Calu3 (cell line): ENCODE measurements at regions not wholly inside any gene's neighbourhood (a gene's known extent, or its start where the extent isn't known, plus 50 kb on each side); places are given as distances from the start of the nearest gene placed in this dataset.
"Not testable (repeated sequence)": the region's sequence is repeated elsewhere in the genome, so short reads cannot be mapped to it uniquely, and the experiment has no call there.

Source experiments
- BruUV-seq: library from RNA; stranded (reverse); fragments of 400-500 nt; replicated peaks from 2 replicates; lab custom pipeline; 2021; lab: Mats Ljungman, UMichigan
- CTCF ChIA-PET: fragments of 300-600 bp; sonication (Branson Sonifier 250); formaldehyde crosslinking; loops from one replicate; lab custom pipeline; 2022; ENCODE audit warnings: antibody characterized with exemption; lab: Charles Lee
- DNase-seq: peaks from one replicate; pipeline ENCODE4 v3.0.0; 2022
- H3K27ac Mint-ChIP-seq: one replicate; pipeline ENCODE4 v1.8.0; 2022; ENCODE audit warnings: mixed read lengths; ENCODE audit not compliant: unreplicated experiment
- H3K27me3 Mint-ChIP-seq: one replicate; pipeline ENCODE4 v1.8.0; 2022; ENCODE audit warnings: mixed read lengths; ENCODE audit not compliant: unreplicated experiment
- H3K36me3 Mint-ChIP-seq: one replicate; pipeline ENCODE4 v1.8.0; 2022; ENCODE audit warnings: mild to moderate bottlenecking, moderate library complexity, mixed read lengths; ENCODE audit not compliant: insufficient read depth, unreplicated experiment
- H3K4me1 Mint-ChIP-seq: one replicate; pipeline ENCODE4 v1.8.0; 2022; ENCODE audit warnings: mild to moderate bottlenecking, low read depth, mixed read lengths; ENCODE audit not compliant: unreplicated experiment
- H3K4me3 Mint-ChIP-seq: one replicate; pipeline ENCODE4 v1.8.0; 2022; ENCODE audit warnings: mild to moderate bottlenecking, low read depth, moderate library complexity, mixed read lengths; ENCODE audit not compliant: unreplicated experiment
- H3K9me3 Mint-ChIP-seq: one replicate; pipeline ENCODE4 v1.8.0; 2022; ENCODE audit warnings: low read depth, mixed read lengths; ENCODE audit not compliant: unreplicated experiment
- intact Hi-C: fragments of 100-400 bp; cut with micrococcal nuclease; formaldehyde crosslinking; loops from one replicate; pipeline ENCODE4 v1.10.0; 2022; ENCODE audit not compliant: unreplicated experiment
- TF ChIP-seq, protein P1 (sequence below): fragments of 200-600 bp; IDR thresholded peaks from one replicate; pipeline ENCODE4 v1.8.0; 2022; ENCODE audit warnings: antibody characterized with exemption; ENCODE audit not compliant: unreplicated experiment

DNA sequence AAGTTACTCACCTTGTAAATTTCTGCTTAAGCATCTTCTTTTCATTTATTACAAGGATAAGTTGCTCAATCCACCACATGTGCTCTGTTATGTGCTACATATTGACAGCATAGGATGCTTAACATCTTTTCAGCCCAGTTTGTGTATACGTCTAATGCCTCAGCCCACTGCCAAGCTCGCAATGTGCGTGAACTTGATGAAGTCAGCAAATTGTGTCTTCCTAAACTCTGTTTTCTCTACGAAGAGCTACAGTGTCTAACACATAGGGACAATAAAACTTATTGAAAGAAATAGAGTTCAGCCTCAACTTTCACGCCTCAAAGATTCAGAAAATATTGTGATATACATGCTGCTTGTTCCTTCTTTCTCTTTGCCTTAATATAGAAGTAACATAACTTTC lies 500.0 kb downstream of the TFAP2B start:
- CTCF ChIA-PET: no interaction called here
- Mint-ChIP-seq H3K27ac (no peak overlapping the region), H3K9me3 (no peaks in the 10 kb centered on the region), H3K4me3 (no peak overlapping the region), H3K4me1 (no peaks in the 10 kb centered on the region), H3K36me3 (no peaks in the 10 kb centered on the region), H3K27me3 (no peaks in the 10 kb centered on the region)
- BruUV-seq: no TSS peak
- no peak for DNase-seq
- TF ChIP-seq, protein P1, sequence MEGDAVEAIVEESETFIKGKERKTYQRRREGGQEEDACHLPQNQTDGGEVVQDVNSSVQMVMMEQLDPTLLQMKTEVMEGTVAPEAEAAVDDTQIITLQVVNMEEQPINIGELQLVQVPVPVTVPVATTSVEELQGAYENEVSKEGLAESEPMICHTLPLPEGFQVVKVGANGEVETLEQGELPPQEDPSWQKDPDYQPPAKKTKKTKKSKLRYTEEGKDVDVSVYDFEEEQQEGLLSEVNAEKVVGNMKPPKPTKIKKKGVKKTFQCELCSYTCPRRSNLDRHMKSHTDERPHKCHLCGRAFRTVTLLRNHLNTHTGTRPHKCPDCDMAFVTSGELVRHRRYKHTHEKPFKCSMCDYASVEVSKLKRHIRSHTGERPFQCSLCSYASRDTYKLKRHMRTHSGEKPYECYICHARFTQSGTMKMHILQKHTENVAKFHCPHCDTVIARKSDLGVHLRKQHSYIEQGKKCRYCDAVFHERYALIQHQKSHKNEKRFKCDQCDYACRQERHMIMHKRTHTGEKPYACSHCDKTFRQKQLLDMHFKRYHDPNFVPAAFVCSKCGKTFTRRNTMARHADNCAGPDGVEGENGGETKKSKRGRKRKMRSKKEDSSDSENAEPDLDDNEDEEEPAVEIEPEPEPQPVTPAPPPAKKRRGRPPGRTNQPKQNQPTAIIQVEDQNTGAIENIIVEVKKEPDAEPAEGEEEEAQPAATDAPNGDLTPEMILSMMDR: no peak
- intact Hi-C loops: no loop called here

- intact Hi-C loops, H3K9me3 Mint-ChIP-seq, CTCF ChIA-PET, H3K27me3 Mint-ChIP-seq, DNase-seq, H3K4me1 Mint-ChIP-seq, BruUV-seq, H3K4me3 Mint-ChIP-seq, H3K36me3 Mint-ChIP-seq, H3K27ac Mint-ChIP-seq: not testable (repeated sequence)
Measured at GRCh38 chr6:51321477-51321876, 502.8 kb downstream of the TFAP2B start.

- H3K4me3 Mint-ChIP-seq: no peak overlapping the region
- intact Hi-C loops: no loop called here
- H3K27me3 Mint-ChIP-seq: no peaks in the 10 kb centered on the region
- H3K27ac Mint-ChIP-seq: no peak overlapping the region
- TF ChIP-seq, protein P1: no peak
- CTCF ChIA-PET: no interaction called here
- H3K36me3 Mint-ChIP-seq: no peaks in the 10 kb centered on the region
- H3K9me3 Mint-ChIP-seq: no peaks in the 10 kb centered on the region
- H3K4me1 Mint-ChIP-seq: no peaks in the 10 kb centered on the region
- no peak for DNase-seq
- BruUV-seq: no TSS peak
Measured at GRCh38 chr6:51322505-51322904, 503.8 kb downstream of the TFAP2B start.

DNA sequence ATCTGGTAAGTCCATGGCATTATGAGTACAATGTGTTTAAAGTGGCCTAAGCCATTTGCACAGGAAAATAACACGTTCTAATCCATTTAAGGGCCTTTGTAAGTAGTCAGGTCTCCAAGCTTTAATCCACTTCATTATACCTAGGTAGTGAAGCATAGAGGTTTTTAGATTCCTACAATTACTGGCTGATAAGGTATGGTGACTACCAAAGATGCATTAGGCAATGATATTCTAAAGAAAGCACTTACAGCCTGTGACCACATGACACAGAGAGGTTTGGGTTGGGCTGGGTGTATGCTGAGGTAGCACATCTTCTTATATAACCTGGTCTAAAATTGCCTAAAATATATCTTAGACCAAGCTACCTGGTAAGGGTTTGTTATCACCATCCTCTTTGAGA lies 504.4 kb downstream of the TFAP2B start:
- TF ChIP-seq, protein P1: no peak
- no peak overlapping the region for H3K27ac Mint-ChIP-seq
- no peaks in the 10 kb centered on the region for H3K9me3 Mint-ChIP-seq
- intact Hi-C loops: no loop called here
- CTCF ChIA-PET: interaction anchor here (0.5 kb wide), 1 partner anchor 305 kb away, joined by 4 read pairs; no protein-coding TSS in a partner anchor
- DNase-seq: no peak
- no peaks in the 10 kb centered on the region for H3K4me1 Mint-ChIP-seq
- BruUV-seq: no TSS peak
- H3K36me3 Mint-ChIP-seq: no peaks in the 10 kb centered on the region
- H3K27me3 Mint-ChIP-seq: no peaks in the 10 kb centered on the region
- H3K4me3 Mint-ChIP-seq: no peak overlapping the region

- Mint-ChIP-seq H3K27me3 (no peaks in the 10 kb centered on the region), H3K27ac (no peak overlapping the region), H3K9me3 (no peaks in the 10 kb centered on the region), H3K4me1 (no peaks in the 10 kb centered on the region), H3K36me3 (no peaks in the 10 kb centered on the region), H3K4me3 (no peak overlapping the region)
- CTCF ChIA-PET: no interaction called here
- no peak for DNase-seq
- BruUV-seq: no TSS peak
- intact Hi-C loops: no loop called here
- TF ChIP-seq, protein P1: no peak
Measured at GRCh38 chr6:51330971-51331370, 512.3 kb downstream of the TFAP2B start.
